Stimulated activated CD4-positive, alpha-beta T cell treated with anti-CD3 and anti-CD28 coated beads, TNF-alpha, amount 100 ng/mL, for 48 hours (primary cell): ENCODE measurements at regions not wholly inside any gene's neighbourhood (a gene's known extent, or its start where the extent isn't known, plus 50 kb on each side); places are given as distances from the start of the nearest gene placed in this dataset.

Experiments used
- DNase-seq, 3 donors: peaks; one replicate each; pipeline ENCODE4 v3.0.0-alpha.2; 2020; ENCODE audit warnings: low read depth in 3 of 3

- no peak for DNase-seq
These were observed 261.2 kb upstream of the SHH start for GRCh38 chr7:156073366-156074052.

DNA sequence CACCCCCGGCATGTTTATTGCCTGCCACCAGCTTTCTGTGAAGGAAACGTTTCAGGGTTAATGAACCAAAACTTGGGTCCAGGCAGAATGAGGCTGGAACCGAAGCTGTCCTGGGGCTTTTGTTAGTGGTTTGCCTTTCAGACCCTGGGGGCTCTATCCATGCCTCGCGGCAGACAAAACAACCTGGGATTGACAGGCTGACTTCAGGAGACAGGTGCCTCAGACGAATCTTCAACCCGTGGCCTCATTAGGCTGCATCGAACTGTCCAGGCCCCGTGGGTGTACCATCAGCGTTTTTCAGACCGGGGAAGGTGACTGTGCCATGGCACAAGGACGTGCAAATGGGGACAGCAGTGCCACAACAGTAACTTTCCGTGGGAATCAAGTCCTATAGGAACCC lies 259.3 kb upstream of the SHH start:
- no peak for DNase-seq

DNA sequence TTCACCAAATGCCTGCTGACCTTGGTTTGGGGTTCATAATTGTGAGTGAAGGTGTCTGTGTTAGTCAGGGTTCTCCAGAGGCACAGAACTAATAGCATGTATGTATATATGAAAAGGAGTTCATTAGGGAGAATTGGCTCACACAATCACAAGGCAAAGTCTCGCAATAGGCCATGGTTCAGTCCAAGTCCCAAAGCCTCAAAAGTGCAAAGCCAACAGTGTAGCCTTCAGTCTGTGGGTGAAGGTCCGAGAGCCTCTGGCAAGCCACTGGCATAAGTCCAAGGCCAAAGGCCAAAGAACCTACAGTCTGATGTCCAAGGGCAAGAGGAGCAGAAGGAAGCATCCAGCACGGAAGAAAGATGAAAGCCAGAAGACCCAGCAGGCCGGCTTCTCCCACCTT lies 257.6 kb upstream of the SHH start:
- DNase-seq, result no peak

GRCh38 chr7:156067156-156067555 lies 254.9 kb upstream of the SHH start:
- no peak for DNase-seq

DNA sequence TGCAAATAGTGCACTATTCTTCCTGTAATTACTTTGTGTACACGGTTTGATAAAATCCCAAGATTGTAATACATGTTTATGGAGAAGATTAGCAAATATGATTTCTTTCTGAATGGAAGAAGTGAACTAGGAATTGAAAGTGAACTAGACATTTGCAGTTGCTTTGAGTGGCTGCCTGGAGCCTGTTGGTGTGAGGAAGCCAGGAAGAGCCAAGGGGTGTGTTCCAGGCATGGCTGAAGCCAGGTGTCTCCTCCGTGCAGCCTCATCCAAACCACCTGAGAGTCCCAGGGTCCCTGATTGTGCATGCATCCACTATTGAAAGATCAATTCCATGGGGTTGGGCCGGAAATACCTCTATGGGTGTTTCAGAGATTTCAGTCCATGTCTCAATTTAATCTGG lies 253.1 kb upstream of the SHH start:
- no peak for DNase-seq

DNA sequence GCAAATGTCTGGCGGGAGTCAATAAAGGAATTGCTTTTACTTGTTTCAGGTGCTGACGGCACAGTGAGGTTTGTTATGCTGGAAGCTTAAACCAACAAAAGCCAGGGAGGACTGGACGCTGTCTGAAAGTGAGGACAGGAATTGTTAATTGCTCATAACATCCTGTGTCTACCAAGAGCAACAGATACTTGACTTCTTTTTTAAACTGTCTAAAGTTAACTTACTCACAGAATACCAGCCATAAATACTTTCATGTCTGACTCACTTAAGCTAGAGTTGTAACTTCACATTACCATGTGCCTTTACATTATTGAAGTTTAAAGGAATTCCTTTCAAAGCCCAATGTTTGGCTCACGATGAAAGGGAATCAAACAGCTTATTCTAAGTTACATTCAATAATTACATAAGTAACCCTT lies 252.7 kb upstream of the SHH start:
- DNase-seq, result no peak

DNA sequence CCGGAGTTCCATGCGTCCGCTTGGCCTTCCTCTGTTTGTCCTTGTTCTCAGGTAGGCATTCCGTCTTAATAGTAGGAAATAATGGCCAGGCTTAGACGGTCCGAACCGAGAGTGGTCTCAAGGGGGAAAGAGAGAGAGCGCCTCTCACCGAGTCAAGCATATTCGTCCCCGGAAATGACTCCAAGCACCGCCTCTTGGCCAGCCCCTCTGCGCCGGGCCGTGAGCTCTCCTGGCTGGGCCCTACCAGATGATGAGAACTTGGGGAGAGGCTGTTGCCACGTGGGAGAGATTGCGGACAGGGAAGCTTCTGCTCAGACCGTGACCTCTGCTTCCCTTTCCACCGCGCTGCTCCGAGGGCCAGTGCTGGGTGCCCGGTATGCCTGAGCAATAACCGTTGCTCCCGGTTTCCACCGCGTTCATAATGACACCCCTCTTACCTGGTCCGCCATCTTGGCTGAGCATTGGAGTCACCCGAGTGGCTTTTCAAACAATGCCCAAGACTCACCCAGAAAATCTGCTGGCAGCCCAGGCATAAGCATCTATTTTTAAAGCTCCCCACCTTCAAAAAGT lies 251.1 kb upstream of the SHH start:
- DNase-seq, result no peak

DNA sequence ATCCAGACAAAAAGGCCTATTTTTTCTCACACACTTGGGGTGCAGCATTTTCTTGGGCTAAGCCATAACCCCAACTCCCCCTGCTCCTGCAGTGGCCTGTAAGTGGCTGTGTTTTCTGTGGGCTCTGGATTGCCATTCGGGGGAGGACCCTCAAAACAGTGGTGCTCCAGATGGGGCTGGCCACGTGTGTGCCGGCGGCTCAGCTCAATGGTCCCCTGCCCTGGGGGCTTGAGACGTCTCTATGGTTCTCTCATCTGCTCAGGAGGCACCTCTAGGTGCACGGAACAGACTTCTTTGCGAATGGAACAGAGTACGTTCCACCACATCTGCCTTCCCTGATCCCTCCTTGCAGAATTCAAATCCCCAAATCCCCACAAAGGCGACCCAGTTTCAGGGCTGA lies 250.0 kb upstream of the SHH start:
- no peak for DNase-seq

DNA sequence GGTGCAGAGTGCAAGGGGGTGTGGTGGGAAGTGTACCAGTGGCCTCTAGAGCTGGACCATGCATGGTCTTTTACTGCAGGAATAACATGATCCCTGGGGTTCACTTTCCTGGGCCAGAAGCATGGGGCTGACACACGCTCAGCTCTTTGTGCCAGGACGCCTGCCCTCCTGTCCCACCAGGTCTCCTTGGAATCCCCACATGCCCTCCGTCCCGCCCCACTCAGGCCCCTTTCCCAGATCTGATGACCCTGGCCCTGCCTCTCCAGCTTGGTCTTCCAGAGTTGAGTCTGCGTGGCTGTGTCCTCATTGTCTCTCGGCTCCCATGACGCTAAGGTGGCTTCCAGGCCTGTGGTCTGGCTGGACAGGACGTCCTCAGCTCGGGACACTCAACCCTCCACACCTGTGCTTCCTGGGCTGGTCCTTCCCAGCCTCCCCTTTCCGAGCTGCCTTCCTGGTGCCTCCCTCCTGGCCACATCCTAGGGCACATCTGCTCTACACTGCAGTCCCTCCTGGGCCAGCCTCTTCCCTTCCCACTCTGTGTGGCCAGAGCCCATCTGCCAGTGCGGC lies 249.5 kb upstream of the SHH start:
- DNase-seq, result no peak

DNA sequence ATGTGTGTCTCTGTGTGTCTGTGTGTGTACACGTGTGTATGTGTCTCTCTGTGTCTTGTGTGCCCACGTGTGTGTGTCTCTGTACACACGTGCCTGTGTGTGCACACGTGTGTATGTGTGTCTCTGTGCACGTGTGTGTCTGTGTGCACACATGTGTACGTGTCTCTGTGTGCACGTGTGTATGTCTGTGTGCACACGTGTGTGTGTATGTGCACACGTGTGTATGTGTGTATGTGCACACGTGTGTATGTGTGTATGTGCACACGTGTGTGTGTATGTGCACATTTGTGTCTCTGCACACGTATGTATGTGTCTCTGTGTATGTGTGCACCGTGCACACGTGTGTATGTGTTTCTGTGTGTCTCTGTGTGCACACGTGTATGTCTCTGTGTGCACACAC lies 248.7 kb upstream of the SHH start:
- DNase-seq, result no peak

GRCh38 chr7:156059369-156059768 lies 247.1 kb upstream of the SHH start:
- no peak for DNase-seq

GRCh38 chr7:156058248-156058647 lies 246.0 kb upstream of the SHH start:
- DNase-seq, result no peak

GRCh38 chr7:156056534-156056933 lies 244.3 kb upstream of the SHH start:
- no peak for DNase-seq

DNA sequence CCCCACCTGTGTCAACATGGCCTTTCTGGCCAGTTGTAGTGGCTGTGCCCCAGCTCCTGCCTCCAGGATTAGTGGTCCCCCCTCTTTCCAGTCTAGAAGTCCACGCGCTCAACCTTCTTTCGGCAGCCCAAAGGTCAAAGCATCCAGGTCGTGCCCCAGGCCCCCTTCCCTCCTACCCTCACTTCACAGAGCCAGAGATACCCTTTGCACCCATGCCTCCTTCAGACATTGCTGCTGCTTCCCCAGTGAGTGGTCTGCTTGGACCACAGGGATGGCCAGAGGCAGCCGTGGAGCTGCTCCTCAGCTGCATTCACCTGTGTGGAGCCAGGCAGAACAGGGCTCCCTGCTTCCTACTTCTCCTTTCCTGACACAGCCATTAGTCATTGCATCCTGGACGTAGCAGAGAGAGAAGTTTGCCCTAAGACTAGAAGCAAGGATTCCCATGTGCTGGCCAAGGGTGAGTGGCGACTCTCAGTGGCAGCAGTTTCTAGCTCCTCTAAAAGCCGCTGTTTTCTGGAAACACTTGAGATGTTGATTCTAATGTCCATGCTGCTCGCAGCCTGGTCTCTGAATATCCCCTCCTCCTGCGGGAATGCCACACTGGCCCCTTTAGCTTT lies 243.1 kb upstream of the SHH start:
- DNase-seq, result no peak

DNA sequence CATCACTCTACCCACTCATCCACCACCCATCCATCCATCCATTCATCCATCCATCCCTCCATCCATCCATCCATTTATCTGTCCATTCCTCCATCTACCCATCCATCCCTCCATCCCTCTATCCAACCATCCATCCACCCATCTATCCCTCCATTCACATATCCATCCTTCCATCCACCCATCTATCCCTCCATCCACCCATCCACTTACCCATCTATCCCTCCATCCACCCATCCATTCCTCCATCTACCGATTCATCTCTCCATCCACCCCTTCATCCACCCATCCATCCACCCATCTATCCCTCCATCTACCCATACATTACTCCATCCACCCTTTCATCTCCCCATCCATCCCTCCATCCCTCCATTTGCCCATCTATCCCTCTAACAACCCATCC lies 239.6 kb upstream of the SHH start:
- no peak for DNase-seq

GRCh38 chr7:156050636-156051569 lies 238.6 kb upstream of the SHH start:
- no peak for DNase-seq

DNA sequence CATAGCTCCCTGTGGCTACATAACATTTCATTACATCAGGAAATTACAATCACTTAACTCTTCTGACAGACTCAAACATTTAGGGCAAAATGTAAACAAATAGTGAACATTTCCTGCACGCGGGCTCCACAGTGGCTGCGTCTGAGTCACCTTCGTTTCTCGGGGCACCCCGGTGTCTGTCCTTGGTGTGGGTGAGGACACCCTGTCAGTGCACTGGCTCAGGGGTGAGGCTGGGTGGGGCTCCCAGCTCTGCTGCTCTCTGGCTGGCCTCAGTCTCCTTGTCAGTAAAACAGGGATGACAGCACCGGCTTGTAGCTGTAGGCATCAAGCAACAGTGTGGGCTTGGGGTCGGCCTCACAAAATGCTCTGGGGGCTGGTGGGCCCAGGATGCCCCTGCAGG lies 237.1 kb upstream of the SHH start:
- no peak for DNase-seq

- no peak for DNase-seq
These were observed 233.8 kb upstream of the SHH start for GRCh38 chr7:156046031-156046560.

- DNase-seq, result no peak
These were observed 231.3 kb upstream of the SHH start for GRCh38 chr7:156043416-156044178.

GRCh38 chr7:156041398-156041797 lies 229.1 kb upstream of the SHH start:
- no peak for DNase-seq
